Karpas-422 (cell line): ENCODE measurements at regions not wholly inside any gene's neighbourhood (a gene's known extent, or its start where the extent isn't known, plus 50 kb on each side); places are given as distances from the start of the nearest gene placed in this dataset.

Experiments used
- DNase-seq: peaks from one replicate; pipeline ENCODE4 v3.0.0-alpha.2; 2015
- H2AFZ ChIP-seq: fragments of 200-600 bp; sonication (generic); 2 replicates; pipeline ENCODE4 v1.6.1; 2014; ENCODE audit warnings: antibody characterized with exemption, low read length, mixed read lengths
- H3K27ac ChIP-seq: fragments of 200-600 bp; sonication (generic); 2 replicates; pipeline ENCODE4 v1.5.1; 2014; ENCODE audit warnings: mild to moderate bottlenecking, low read length, moderate library complexity
- H3K27me3 ChIP-seq: fragments of 200-600 bp; sonication (generic); 2 replicates; pipeline ENCODE4 v1.6.1; 2014; ENCODE audit warnings: low read length, mixed read lengths
- H3K36me3 ChIP-seq: fragments of 200-600 bp; sonication (generic); 2 replicates; pipeline ENCODE4 v1.6.1; 2014; ENCODE audit warnings: low read length, mixed read lengths; ENCODE audit not compliant: insufficient read depth
- H3K4me1 ChIP-seq: fragments of 200-600 bp; sonication (generic); 2 replicates; pipeline ENCODE4 v1.6.1; 2014; ENCODE audit warnings: mild to moderate bottlenecking, low read length, mixed read lengths
- H3K4me2 ChIP-seq: fragments of 200-600 bp; sonication (generic); 2 replicates; pipeline ENCODE4 v1.6.1; 2014; ENCODE audit warnings: low read length, low read depth, mild to moderate bottlenecking; ENCODE audit not compliant: poor library complexity, severe bottlenecking
- H3K4me3 ChIP-seq: fragments of 200-600 bp; sonication (generic); 2 replicates; pipeline ENCODE4 v1.5.1; 2014; ENCODE audit warnings: mild to moderate bottlenecking, antibody characterized with exemption, low read length, mixed read lengths
- H3K79me2 ChIP-seq: fragments of 200-600 bp; sonication (generic); 2 replicates; pipeline ENCODE4 v1.6.1; 2014; ENCODE audit warnings: mild to moderate bottlenecking, low read length, mixed read lengths
- H3K9ac ChIP-seq: fragments of 200-600 bp; sonication (generic); 2 replicates; pipeline ENCODE4 v1.6.0; 2014; ENCODE audit warnings: low read length
- H3K9me2 ChIP-seq: fragments of 200-600 bp; sonication (generic), shearing (Covaris generic); replicated peaks from 2 replicates; pipeline ENCODE4 v1.6.0; 2014; ENCODE audit warnings: mild to moderate bottlenecking, low read length, moderate library complexity; ENCODE audit not compliant: insufficient read depth
- H3K9me3 ChIP-seq: fragments of 300-700, 200-600 bp; sonication (generic); 2 replicates; pipeline ENCODE4 v1.6.1; 2014; ENCODE audit warnings: low read length, mixed read lengths
- H4K20me1 ChIP-seq: fragments of 200-600 bp; sonication (generic); 2 replicates; pipeline ENCODE4 v1.6.1; 2014; ENCODE audit warnings: mild to moderate bottlenecking, antibody characterized with exemption, low read length, low read depth; ENCODE audit not compliant: insufficient read depth

GRCh38 chr5:73314395-73315257 lies 134.0 kb downstream of the FOXD1 start:
- no peak overlapping the region for H3K9ac ChIP-seq
- no peaks in the 10 kb centered on the region for H3K9me3 ChIP-seq
- no peak overlapping the region for H3K27ac ChIP-seq
- H2AFZ ChIP-seq = no peak overlapping the region
- no peak overlapping the region for H3K4me3 ChIP-seq
- H3K9me2 ChIP-seq = no peaks in the 10 kb centered on the region
- no peak overlapping the region for H3K4me2 ChIP-seq
- no peaks in the 10 kb centered on the region for H4K20me1 ChIP-seq
- H3K4me1 ChIP-seq = no peaks in the 10 kb centered on the region
- no peaks in the 10 kb centered on the region for H3K27me3 ChIP-seq
- DNase-seq = no peak
- no peaks in the 10 kb centered on the region for H3K36me3 ChIP-seq
- H3K79me2 ChIP-seq = no peaks in the 10 kb centered on the region

DNA sequence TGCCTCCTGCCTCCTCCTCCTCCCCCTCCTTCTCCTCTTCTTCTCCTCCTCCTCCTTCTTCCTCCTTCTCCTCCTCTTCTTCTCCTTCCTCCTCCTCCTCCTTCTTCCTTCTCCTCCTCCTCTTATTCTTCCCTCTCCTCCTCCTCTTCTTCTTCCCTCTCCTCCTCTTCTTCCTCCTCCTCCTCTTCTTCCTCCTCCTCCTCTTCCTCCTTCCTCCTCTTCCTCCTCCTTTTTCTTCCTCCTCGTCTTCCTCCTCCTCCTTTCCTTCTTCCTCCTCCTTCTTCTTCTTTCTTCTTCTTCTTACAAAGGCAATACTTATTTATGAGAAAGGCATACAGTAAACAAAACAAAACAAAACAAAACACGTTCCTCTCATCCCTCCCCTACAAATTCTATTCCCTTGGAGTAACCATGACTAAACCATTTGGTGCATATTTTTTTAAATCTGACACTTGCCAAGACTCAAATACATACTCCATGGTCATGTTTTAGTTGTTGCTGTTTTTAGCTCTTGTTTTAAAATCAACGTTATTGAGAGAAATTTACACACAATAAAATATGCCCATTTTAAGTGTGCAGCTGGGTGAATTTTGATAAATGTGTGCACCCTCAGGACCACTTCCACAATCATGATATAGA lies 135.6 kb downstream of the FOXD1 start:
- no peaks in the 10 kb centered on the region for H4K20me1 ChIP-seq
- H3K4me2 ChIP-seq = no peak overlapping the region
- H3K79me2 ChIP-seq = no peaks in the 10 kb centered on the region
- no peak overlapping the region for H2AFZ ChIP-seq
- H3K27me3 ChIP-seq = no peaks in the 10 kb centered on the region
- no peak overlapping the region for H3K27ac ChIP-seq
- no peaks in the 10 kb centered on the region for H3K9me2 ChIP-seq
- DNase-seq = no peak
- no peaks in the 10 kb centered on the region for H3K9me3 ChIP-seq
- no peaks in the 10 kb centered on the region for H3K4me1 ChIP-seq
- no peaks in the 10 kb centered on the region for H3K36me3 ChIP-seq
- H3K4me3 ChIP-seq = no peak overlapping the region
- H3K9ac ChIP-seq = no peak overlapping the region

- Histone ChIP-seq H3K79me2 (no peaks in the 10 kb centered on the region), H2AFZ (no peak overlapping the region), H3K4me3 (no peak overlapping the region), H3K27ac (no peak overlapping the region), H3K9me2 (no peaks in the 10 kb centered on the region), H3K4me2 (no peak overlapping the region), H3K36me3 (no peaks in the 10 kb centered on the region), H3K9ac (no peak overlapping the region), H3K27me3 (no peaks in the 10 kb centered on the region), H3K4me1 (no peaks in the 10 kb centered on the region), H3K9me3 (no peaks in the 10 kb centered on the region), H4K20me1 (no peaks in the 10 kb centered on the region)
- peak; percentile 51 for DNase-seq
Measured at GRCh38 chr5:73312146-73312871, 136.3 kb downstream of the FOXD1 start.

DNA sequence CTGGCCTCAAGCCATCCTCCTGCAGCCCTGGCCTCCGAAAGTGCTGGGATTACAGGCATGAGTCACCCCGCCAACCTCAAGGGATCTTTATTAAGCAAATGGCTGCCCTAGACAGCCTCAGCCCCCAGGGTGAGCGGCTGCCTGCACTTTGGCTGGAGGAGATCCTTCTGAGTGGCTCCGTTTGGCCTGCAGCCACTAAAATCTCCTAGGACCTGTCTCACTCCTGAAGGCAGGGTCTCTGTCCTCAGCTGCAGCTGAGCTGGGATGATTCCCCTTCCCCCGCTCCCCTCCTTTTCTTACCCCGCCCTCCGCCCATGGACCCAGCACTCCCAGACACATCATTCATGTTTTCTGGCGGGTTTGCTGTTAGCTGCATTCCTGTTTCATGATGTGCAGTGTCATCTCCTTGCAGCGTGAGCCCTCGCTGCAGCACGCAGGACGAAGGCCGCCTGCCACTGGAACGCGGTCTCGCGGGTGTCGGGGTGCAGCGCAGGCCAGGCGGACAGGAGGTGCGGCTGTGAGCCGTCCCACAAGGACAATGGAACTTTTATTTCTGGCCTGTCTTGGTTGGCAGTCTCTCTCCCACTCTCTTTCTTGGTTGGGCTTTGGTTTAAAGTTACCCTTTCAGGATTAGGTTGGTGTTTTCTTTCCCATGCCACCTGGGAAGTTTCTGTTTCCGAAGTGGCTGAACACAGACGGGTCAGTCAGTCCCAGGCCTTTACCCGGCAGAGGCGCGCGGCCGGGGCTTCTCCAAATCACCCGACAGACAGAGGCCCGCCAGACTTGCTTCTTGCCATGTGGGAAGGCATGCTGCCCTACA lies 137.1 kb downstream of the FOXD1 start:
- no peaks in the 10 kb centered on the region for H4K20me1 ChIP-seq
- no peak for DNase-seq
- H3K9ac ChIP-seq = no peak overlapping the region
- H3K4me3 ChIP-seq = no peak overlapping the region
- no peaks in the 10 kb centered on the region for H3K27me3 ChIP-seq
- H2AFZ ChIP-seq = no peak overlapping the region
- H3K9me2 ChIP-seq = no peaks in the 10 kb centered on the region
- no peaks in the 10 kb centered on the region for H3K9me3 ChIP-seq
- no peaks in the 10 kb centered on the region for H3K4me1 ChIP-seq
- no peaks in the 10 kb centered on the region for H3K79me2 ChIP-seq
- no peak overlapping the region for H3K27ac ChIP-seq
- no peaks in the 10 kb centered on the region for H3K36me3 ChIP-seq
- no peak overlapping the region for H3K4me2 ChIP-seq

DNA sequence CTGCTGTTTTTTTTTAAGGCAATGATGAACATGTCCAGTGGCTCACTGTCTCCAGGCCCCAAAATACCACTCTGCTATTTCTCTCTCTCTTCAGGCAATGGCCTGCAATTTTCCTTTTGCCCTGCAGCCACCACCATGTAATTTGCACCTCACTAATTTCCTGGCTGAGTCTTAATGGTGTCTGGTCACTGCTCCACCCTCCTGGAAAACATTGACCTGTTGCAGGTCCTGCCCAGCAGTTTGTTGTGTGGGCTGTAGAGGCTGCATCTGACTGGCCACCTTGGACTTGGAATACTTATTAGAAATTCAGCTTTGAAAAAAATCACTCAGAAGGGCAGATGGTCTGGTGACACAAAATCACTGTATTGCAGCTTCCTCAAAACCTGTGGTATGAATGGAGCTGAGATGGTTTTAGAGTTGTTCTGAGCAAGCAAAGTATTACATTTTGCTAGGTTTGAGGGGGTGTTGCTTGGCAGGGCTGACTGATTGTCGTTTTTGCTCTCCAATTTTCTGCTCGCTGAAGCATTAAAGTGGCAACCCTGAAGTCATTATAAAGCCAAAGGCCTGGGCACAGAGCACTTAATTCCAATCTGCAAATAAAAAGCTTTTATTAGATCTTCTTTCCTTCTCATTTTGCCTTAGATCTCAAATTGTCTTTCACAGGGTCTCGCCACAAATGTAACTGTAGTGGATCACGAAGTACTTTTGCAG lies 134.8 kb downstream of the TMEM174 start:
- H3K4me2 ChIP-seq = no peak overlapping the region
- H3K9ac ChIP-seq = no peak overlapping the region
- no peaks in the 10 kb centered on the region for H3K9me2 ChIP-seq
- no peak overlapping the region for H3K4me3 ChIP-seq
- no peak for DNase-seq
- no peaks in the 10 kb centered on the region for H3K79me2 ChIP-seq
- no peak overlapping the region for H2AFZ ChIP-seq
- H3K36me3 ChIP-seq = no peaks in the 10 kb centered on the region
- H3K27me3 ChIP-seq = no peaks in the 10 kb centered on the region
- H4K20me1 ChIP-seq = no peaks in the 10 kb centered on the region
- no peaks in the 10 kb centered on the region for H3K4me1 ChIP-seq
- no peaks in the 10 kb centered on the region for H3K9me3 ChIP-seq
- no peak overlapping the region for H3K27ac ChIP-seq

DNA sequence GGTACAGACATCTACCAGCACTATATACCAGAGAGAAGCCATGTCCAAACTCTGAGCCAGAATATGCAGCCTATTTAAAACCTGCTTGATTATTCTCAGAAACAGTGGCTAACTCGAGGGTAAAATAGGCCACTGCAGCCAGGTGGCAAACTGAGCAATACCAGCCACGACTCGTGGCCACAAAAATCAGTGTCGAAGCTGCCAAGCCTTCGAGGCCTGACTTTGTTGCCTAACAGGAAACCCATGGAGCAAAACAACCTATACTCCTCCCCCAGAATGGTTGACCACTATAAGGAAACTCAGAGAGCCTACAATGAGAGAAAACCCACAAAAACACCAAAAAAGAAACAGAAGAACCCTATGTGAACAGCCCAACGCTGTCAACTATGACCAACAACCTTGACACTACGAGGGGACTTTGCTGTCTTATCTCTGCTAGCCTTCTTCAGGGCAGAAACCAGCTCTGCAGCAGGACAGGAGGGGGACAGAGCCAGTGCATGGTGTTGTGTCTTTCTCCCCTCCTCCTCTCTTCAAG lies 133.8 kb downstream of the TMEM174 start:
- no peak overlapping the region for H3K4me3 ChIP-seq

DNA sequence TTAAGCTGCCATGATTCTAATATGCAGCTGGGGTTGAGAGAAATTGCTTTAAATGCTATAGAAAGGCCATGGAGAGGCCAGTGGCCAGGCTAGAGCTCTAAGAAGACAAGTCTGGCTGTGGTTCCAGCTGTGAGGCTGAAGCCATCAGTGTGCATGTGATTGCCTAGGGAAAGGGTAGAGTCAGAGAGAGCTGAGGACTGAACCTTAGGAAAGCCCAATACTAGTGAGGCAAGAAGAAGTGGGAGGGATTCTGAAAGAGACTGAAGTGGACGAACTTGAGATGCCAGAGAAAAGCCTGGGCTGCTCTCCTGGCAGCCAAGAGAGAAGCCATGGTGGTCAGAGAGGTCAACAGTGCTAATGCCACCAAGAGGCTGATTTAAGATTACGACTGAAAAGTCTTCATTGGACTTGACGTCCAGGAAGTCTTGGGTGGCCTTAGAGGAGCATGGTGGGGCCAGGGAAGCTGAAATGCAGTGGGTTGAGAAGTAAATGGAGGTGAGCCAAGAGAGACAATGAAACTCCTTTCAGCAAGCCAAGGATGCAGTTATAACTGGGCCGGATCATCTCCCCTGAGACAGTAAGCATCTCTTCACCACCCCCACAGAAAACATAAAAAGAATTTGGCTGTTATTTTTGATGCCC lies 133.2 kb downstream of the TMEM174 start:
- Histone ChIP-seq H3K79me2 (no peaks in the 10 kb centered on the region), H3K9me2 (no peaks in the 10 kb centered on the region), H3K9me3 (no peaks in the 10 kb centered on the region), H3K27me3 (no peaks in the 10 kb centered on the region), H3K27ac (no peak overlapping the region), H3K9ac (no peak overlapping the region), H3K4me3 (no peak overlapping the region), H2AFZ (no peak overlapping the region), H4K20me1 (no peaks in the 10 kb centered on the region), H3K4me2 (no peak overlapping the region), H3K36me3 (no peaks in the 10 kb centered on the region), H3K4me1 (no peaks in the 10 kb centered on the region)
- DNase-seq = no peak

More for the DNA sequence above, 133.8 kb downstream of the TMEM174 start:
- Histone ChIP-seq H3K27ac (no peak overlapping the region), H3K9me2 (no peaks in the 10 kb centered on the region), H3K9me3 (no peaks in the 10 kb centered on the region), H3K4me1 (no peaks in the 10 kb centered on the region), H4K20me1 (no peaks in the 10 kb centered on the region), H3K36me3 (no peaks in the 10 kb centered on the region), H2AFZ (no peak overlapping the region), H3K27me3 (no peaks in the 10 kb centered on the region), H3K9ac (no peak overlapping the region), H3K4me2 (no peak overlapping the region), H3K79me2 (no peaks in the 10 kb centered on the region)
- DNase-seq = no peak
